ENCODE measurements at regions not wholly inside any gene's neighbourhood (a gene's known extent, or its start where the extent isn't known, plus 50 kb on each side); places are given as distances from the start of the nearest gene placed in this dataset.

GRCh38 chr1:4598561-4598960 lies 55.8 kb upstream of the AJAP1 start:
- no peak overlapping the region for H3K14ac ChIP-seq (replicated peaks; ENCODE audit: low read depth, low read length)
- no peak overlapping the region for H4K8ac ChIP-seq (ENCODE audit: low read depth in 2 of 2, low read length in 2 of 2)
- no peak overlapping the region for H2BK15ac ChIP-seq (ENCODE audit: low read depth, low read length)
- no peaks in the 10 kb centered on the region for H4K20me1 ChIP-seq (ENCODE audit: insufficient read depth, low read length)
- H2BK120ac ChIP-seq (ENCODE audit: low read depth, low read length): no peak overlapping the region
- intact Hi-C loops (cut with micrococcal nuclease) (no loop called here), dilution Hi-C loops (cut with HindIII; ENCODE audit: low sequenced_read_pairs, unreplicated experiment) (no loop called here), in situ Hi-C loops (cut with MboI; ENCODE audit: low sequenced_read_pairs) (no loop called here)
- no peak overlapping the region for H3K4me3 ChIP-seq (ENCODE audit: insufficient read depth, low read depth, low read length)
- no peak overlapping the region for H2AFZ ChIP-seq (replicated peaks; ENCODE audit: low read length, poor library complexity)
- H3K36me3 ChIP-seq (ENCODE audit: control insufficient read depth, insufficient read depth, low read length): no peaks in the 10 kb centered on the region
- ChIA-PET CTCF (no interaction called here), POLR2A (ENCODE audit: unreplicated experiment) (no interaction called here)
- no peak overlapping the region for H3K4me2 ChIP-seq (ENCODE audit: low read depth, low read length)
- H3K18ac ChIP-seq (ENCODE audit: low read depth, low read length): no peak overlapping the region
- no peak overlapping the region for H2AK9ac ChIP-seq (replicated peaks; ENCODE audit: low read depth, low read length, poor library complexity)
- BruUV-seq (replicated peaks): no TSS peak
- H3K9ac ChIP-seq (ENCODE audit: low read depth, low read length): no peak overlapping the region
- no peaks in the 10 kb centered on the region for H3K4me1 ChIP-seq (ENCODE audit: control insufficient read depth, insufficient read depth, low read length)
- H3K27me3 ChIP-seq (ENCODE audit: control insufficient read depth, insufficient read depth, low read length): no peaks in the 10 kb centered on the region
- H2BK20ac ChIP-seq (ENCODE audit: low read depth, low read length): no peak overlapping the region
- H4K5ac ChIP-seq (ENCODE audit: low read depth, low read length): no peak overlapping the region
- no peak overlapping the region for H3K4ac ChIP-seq (ENCODE audit: low read depth, low read length)
- no peak overlapping the region for H3K27ac ChIP-seq (ENCODE audit: insufficient read depth, low read length)
- no peak overlapping the region for H2BK5ac ChIP-seq (ENCODE audit: low read depth, low read length, poor library complexity, severe bottlenecking)
- H3K79me1 ChIP-seq (ENCODE audit: low read depth in 1 of 2, low read length in 2 of 2): no peaks in the 10 kb centered on the region
- H2AK5ac ChIP-seq (ENCODE audit: low read depth, low read length): no peak overlapping the region
- no peak overlapping the region for H3K23ac ChIP-seq (ENCODE audit: low read depth, low read length)
- H3K9me1 ChIP-seq (ENCODE audit: insufficient read depth, low read length): no peaks in the 10 kb centered on the region
- no peak overlapping the region for H4K91ac ChIP-seq (ENCODE audit: insufficient read depth, low read depth, low read length)
- DNase-seq (no peak), ATAC-seq (ENCODE audit: low read depth) (no peak)
- WGBS, 2 experiments (ENCODE audit: extremely low coverage in 2 of 2, insufficient read length in 1 of 2): 61% methylated on average over 5 of the region's 6 CpGs; no CpG with 5 or more reads in 1 of the 2 experiments
- no peak overlapping the region for H3K56ac ChIP-seq (ENCODE audit: extremely low read depth, insufficient read depth, low read length)
- TF ChIP-seq FOS (IDR thresholded peaks at IDR 0.05; ENCODE audit: low read depth, low read length) (no peak), USF2 (IDR thresholded peaks at IDR 0.05; ENCODE audit: low read depth, low read length) (no peak), MAFK (IDR thresholded peaks at IDR 0.05; ENCODE audit: low read depth, low read length) (no peak), CTCF (conservative IDR thresholded peaks at IDR 0.05; ENCODE audit: low read depth, low read length) (no peak), BHLHE40 (IDR thresholded peaks at IDR 0.05; ENCODE audit: low read depth, low read length) (no peak), SMC3 (IDR thresholded peaks at IDR 0.05; ENCODE audit: low read depth, low read length) (no peak), RFX5 (IDR thresholded peaks at IDR 0.05; ENCODE audit: low read depth, low read length) (no peak), CHD1 (IDR thresholded peaks at IDR 0.05; ENCODE audit: low read depth, low read length) (no peak), MAZ (IDR thresholded peaks at IDR 0.05; ENCODE audit: borderline replicate concordance, low read depth, low read length) (no peak), MXI1 (IDR thresholded peaks at IDR 0.05; ENCODE audit: borderline replicate concordance, low read depth, low read length) (no peak)
- peaks cover 59% of the 10 kb centered on the region for H3K9me3 ChIP-seq (ENCODE audit: control insufficient read depth, insufficient read depth, low read length)
